ENCODE measurements at regions not wholly inside any gene's neighbourhood (a gene's known extent, or its start where the extent isn't known, plus 50 kb on each side); places are given as distances from the start of the nearest gene placed in this dataset.

DNA sequence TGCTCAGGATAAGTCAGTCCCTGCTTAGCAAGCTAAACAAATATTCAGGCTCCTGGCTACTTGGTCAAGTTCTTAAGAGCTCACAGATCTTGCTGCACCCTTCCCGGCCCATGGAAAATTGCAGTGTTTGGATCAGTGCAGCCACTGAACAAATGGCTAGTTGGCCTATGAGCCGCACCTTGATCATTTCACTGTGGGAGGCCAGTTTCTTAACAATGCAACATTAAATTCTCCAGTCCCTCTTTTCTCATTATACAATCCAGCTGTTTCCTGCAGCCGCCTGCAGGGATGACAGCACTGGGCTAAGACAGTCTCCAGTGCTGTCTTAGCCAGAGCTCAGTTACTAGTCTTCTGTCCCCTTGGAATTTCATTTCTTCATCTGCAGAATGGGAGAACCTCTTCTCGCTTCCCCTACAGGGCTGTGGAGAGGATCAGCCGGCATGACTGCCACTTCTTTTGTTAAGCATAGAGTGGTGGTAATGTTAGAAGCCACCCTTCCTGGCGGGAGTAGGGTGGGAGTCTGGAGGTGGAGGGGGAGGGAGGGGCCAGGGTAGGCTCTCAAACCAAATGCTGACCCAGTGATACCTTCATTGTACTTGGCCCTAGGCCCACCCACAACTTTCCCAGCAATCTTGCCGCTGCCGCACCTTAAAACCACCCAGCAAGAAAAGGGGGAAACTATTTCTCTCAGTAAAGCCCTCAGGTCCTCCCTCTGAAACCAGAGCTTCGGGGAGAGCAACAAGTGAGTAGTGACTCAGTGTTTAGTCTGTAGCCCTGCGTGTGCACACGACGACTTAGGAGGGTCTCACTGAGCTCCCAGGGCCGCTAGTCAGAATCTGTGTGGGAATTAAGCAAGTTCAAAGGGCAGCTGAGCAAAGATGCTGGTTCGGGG, 145.7 kb downstream of the NUAK1 start:
- DNase-seq (ENCODE audit: low read depth in 2 of 2), result peak in 1 of 2 donors; percentile 95
- Histone ChIP-seq H3K9ac (ENCODE audit: insufficient read depth, low read length) (no peak overlapping the region), H4K20me1 (ENCODE audit: control insufficient read depth, extremely low read depth, insufficient read depth, low read length) (no peaks in the 10 kb centered on the region), H3K27ac (ENCODE audit: insufficient read depth, low read length) (no peak overlapping the region), H3K9me3 (ENCODE audit: control insufficient read depth, insufficient read depth, low read depth, low read length) (no peaks in the 10 kb centered on the region), H3K27me3 (ENCODE audit: control insufficient read depth, insufficient read depth, low read length) (no peaks in the 10 kb centered on the region), H3K79me2 (ENCODE audit: control insufficient read depth, insufficient read depth, low read length) (no peaks in the 10 kb centered on the region), H3K4me1 (ENCODE audit: control insufficient read depth, extremely low read depth, insufficient read depth, low read length) (no peaks in the 10 kb centered on the region), H3K36me3 (ENCODE audit: control insufficient read depth, insufficient read depth, low read length) (no peaks in the 10 kb centered on the region), H3K4me3 (replicated peaks in 1 of 4; ENCODE audit: control extremely low read depth in 1 of 4, insufficient read depth in 1 of 4, low read depth in 3 of 4, low read length in 4 of 4) (no peak overlapping the region), H2AFZ (ENCODE audit: low read length) (no peak overlapping the region), H3K4me2 (ENCODE audit: extremely low read depth, insufficient read depth, low read length) (no peak overlapping the region)
- TF ChIP-seq EZH2 (IDR thresholded peaks at IDR 0.05; ENCODE audit: low read length, missing control alignments), result no peak
- TF ChIP-seq, protein P1, sequence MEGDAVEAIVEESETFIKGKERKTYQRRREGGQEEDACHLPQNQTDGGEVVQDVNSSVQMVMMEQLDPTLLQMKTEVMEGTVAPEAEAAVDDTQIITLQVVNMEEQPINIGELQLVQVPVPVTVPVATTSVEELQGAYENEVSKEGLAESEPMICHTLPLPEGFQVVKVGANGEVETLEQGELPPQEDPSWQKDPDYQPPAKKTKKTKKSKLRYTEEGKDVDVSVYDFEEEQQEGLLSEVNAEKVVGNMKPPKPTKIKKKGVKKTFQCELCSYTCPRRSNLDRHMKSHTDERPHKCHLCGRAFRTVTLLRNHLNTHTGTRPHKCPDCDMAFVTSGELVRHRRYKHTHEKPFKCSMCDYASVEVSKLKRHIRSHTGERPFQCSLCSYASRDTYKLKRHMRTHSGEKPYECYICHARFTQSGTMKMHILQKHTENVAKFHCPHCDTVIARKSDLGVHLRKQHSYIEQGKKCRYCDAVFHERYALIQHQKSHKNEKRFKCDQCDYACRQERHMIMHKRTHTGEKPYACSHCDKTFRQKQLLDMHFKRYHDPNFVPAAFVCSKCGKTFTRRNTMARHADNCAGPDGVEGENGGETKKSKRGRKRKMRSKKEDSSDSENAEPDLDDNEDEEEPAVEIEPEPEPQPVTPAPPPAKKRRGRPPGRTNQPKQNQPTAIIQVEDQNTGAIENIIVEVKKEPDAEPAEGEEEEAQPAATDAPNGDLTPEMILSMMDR (conservative IDR thresholded peaks at IDR 0.05 in 1 of 2, IDR thresholded peaks at IDR 0.05 in 1 of 2; ENCODE audit: low read depth in 1 of 2, low read length in 2 of 2), result no peak

DNA sequence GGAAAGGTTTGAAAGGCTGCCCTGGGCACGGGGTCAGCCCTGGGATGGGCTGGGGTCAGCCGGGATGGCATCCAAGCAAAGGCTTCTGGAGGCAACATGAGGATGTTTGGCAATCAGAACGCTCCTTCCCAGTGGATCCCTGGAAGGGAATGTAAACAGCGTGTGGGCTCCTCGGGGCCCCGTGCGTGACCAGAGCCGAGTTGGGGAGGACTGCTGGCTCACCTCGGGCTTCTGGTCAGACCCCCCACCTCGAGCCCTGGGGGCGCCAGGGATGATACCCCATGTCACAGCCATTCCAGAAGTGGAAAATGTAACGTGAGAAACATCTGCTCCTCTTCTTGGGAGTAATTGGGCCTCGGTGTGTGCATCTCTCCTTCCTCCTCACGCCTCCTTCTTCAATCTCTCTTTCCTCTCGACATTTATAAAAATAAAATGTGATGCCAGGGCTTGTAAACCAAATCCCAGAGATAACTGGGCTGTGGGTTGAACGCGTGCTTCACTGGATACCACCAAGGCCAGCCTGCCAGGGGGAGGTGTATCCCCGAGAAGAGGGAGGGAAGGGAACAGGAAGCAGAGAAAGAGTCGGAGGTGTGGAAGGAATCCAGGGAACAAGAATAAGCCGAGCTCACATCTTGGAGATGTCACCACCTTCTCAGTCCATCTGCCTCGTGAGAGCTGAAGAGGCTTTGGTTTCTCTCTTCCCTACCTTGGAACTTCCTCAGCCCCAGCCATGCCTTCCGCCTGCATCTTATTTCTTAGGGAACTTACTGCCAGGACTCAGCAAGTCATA, 144.8 kb downstream of the NUAK1 start:
- Histone ChIP-seq H2AFZ (ENCODE audit: low read length) (no peak overlapping the region), H4K20me1 (ENCODE audit: control insufficient read depth, extremely low read depth, insufficient read depth, low read length) (no peaks in the 10 kb centered on the region), H3K27me3 (ENCODE audit: control insufficient read depth, insufficient read depth, low read length) (no peaks in the 10 kb centered on the region), H3K4me3 (replicated peaks in 1 of 4; ENCODE audit: control extremely low read depth in 1 of 4, insufficient read depth in 1 of 4, low read depth in 3 of 4, low read length in 4 of 4) (no peak overlapping the region), H3K4me2 (ENCODE audit: extremely low read depth, insufficient read depth, low read length) (no peak overlapping the region), H3K9ac (ENCODE audit: insufficient read depth, low read length) (no peak overlapping the region), H3K4me1 (ENCODE audit: control insufficient read depth, extremely low read depth, insufficient read depth, low read length) (no peaks in the 10 kb centered on the region), H3K36me3 (ENCODE audit: control insufficient read depth, insufficient read depth, low read length) (no peaks in the 10 kb centered on the region), H3K27ac (ENCODE audit: insufficient read depth, low read length) (no peak overlapping the region), H3K79me2 (ENCODE audit: control insufficient read depth, insufficient read depth, low read length) (no peaks in the 10 kb centered on the region), H3K9me3 (ENCODE audit: control insufficient read depth, insufficient read depth, low read depth, low read length) (no peaks in the 10 kb centered on the region)
- no peak for TF ChIP-seq EZH2 (IDR thresholded peaks at IDR 0.05; ENCODE audit: low read length, missing control alignments)
- TF ChIP-seq, protein P1 (conservative IDR thresholded peaks at IDR 0.05 in 1 of 2, IDR thresholded peaks at IDR 0.05 in 1 of 2; ENCODE audit: low read depth in 1 of 2, low read length in 2 of 2), result no peak
- no peak for DNase-seq (ENCODE audit: low read depth in 2 of 2)

DNA sequence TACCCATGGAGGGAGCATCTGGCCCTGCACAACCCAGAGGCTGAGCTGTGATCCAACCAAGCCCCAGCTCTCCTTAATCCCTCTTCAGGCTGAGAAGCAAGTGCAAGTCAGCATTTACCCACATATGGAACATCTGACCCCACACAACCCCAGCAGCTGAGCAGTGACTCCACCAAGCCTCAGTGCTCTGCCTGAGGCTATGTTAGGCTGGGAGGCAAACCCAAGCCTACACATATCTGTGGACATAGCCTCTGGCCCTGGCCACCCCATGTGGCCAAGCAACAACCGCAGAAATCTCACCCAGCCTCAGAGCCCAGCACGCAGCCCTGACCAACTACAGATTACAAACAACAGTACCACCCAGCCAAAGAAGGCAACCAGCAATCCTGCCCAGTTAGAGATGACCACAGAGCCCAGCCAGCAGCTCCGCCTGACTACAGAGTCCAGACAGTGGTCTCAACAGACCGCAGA, 142.8 kb downstream of the NUAK1 start:
- Histone ChIP-seq H3K79me2 (ENCODE audit: control insufficient read depth, insufficient read depth, low read length) (no peaks in the 10 kb centered on the region), H3K27me3 (ENCODE audit: control insufficient read depth, insufficient read depth, low read length) (no peaks in the 10 kb centered on the region), H3K4me1 (ENCODE audit: control insufficient read depth, extremely low read depth, insufficient read depth, low read length) (no peaks in the 10 kb centered on the region), H3K4me3 (replicated peaks in 1 of 4; ENCODE audit: control extremely low read depth in 1 of 4, insufficient read depth in 1 of 4, low read depth in 3 of 4, low read length in 4 of 4) (no peak overlapping the region), H3K4me2 (ENCODE audit: extremely low read depth, insufficient read depth, low read length) (no peak overlapping the region), H3K36me3 (ENCODE audit: control insufficient read depth, insufficient read depth, low read length) (no peaks in the 10 kb centered on the region), H3K9ac (ENCODE audit: insufficient read depth, low read length) (no peak overlapping the region), H2AFZ (ENCODE audit: low read length) (no peak overlapping the region), H4K20me1 (ENCODE audit: control insufficient read depth, extremely low read depth, insufficient read depth, low read length) (no peaks in the 10 kb centered on the region), H3K9me3 (ENCODE audit: control insufficient read depth, insufficient read depth, low read depth, low read length) (no peaks in the 10 kb centered on the region), H3K27ac (ENCODE audit: insufficient read depth, low read length) (no peak overlapping the region)
- TF ChIP-seq, protein P1 (conservative IDR thresholded peaks at IDR 0.05 in 1 of 2, IDR thresholded peaks at IDR 0.05 in 1 of 2; ENCODE audit: low read depth in 1 of 2, low read length in 2 of 2), result no peak
- no peak for TF ChIP-seq EZH2 (IDR thresholded peaks at IDR 0.05; ENCODE audit: low read length, missing control alignments)
- DNase-seq (ENCODE audit: low read depth in 2 of 2), result peak in 1 of 2 donors; percentile 35

Measured in fibroblast of lung (primary cell).